HCT116 (cell line): ENCODE measurements at regions not wholly inside any gene's neighbourhood (a gene's known extent, or its start where the extent isn't known, plus 50 kb on each side); places are given as distances from the start of the nearest gene placed in this dataset.

ENCODE experiments used
- ATAC-seq: fragments of 200-7000 bp; cut with Tn5 transposase; 2 replicates; pipeline ENCODE4 v1.9.1; 2020; ENCODE audit warnings: mild to moderate bottlenecking, moderate library complexity
- BruUV-seq: library from RNA; stranded (reverse); fragments of 400-500 nt; replicated peaks from 2 replicates; lab custom pipeline; 2021; lab: Mats Ljungman, UMichigan
- CTCF ChIA-PET: fragments of 300-600 bp; sonication (Branson Sonifier 250); formaldehyde crosslinking; loops from one replicate; lab custom pipeline; 2021; ENCODE audit warnings: antibody characterized with exemption; lab: Charles Lee
- POLR2A ChIA-PET: fragments of 300-600, 350-600 bp; sonication (Branson Sonifier 250); formaldehyde crosslinking; loops from one replicate; lab custom pipeline; 2021; ENCODE audit warnings: antibody characterized with exemption; lab: Charles Lee
- RAD21 ChIA-PET, 2 experiments: fragments of 300-600 bp; sonication (Branson Sonifier 250); formaldehyde crosslinking; loops; one replicate each; lab custom pipeline; 2023; ENCODE audit warnings: low total read pairs in 2 of 2; ENCODE audit not compliant: uncharacterized antibody in 2 of 2, unreplicated experiment in 2 of 2, low non-redundant PET in 1 of 2; lab: Charles Lee
- DNase-seq: peaks from one replicate; pipeline ENCODE4 v3.0.0-alpha.2; 2010; ENCODE audit warnings: low read depth, low spot score
- H2AFZ ChIP-seq: fragments of 200-600 bp; shearing (Covaris generic), sonication (generic); 2 replicates; pipeline ENCODE4 v1.6.1; 2017; ENCODE audit warnings: low read depth, mixed run types, mixed read lengths, antibody characterized with exemption, low read length; ENCODE audit not compliant: poor library complexity, severe bottlenecking
- H3K27ac ChIP-seq: 2 replicates; pipeline ENCODE4 v1.5.1; 2012; ENCODE audit warnings: low read depth, low read length
- H3K27me3 ChIP-seq: fragments of 200-600 bp; sonication (generic); 2 replicates; pipeline ENCODE4 v1.6.1; 2016; ENCODE audit warnings: mixed run types, low read length, mixed read lengths; ENCODE audit not compliant: insufficient read depth
- H3K36me3 ChIP-seq, 2 experiments: fragments of 200-500 bp in 1 of 2; fragments of 200-600 bp in 1 of 2; sonication (Bioruptor generic) in 1 of 2; sonication (generic) in 1 of 2; 2 replicates each; pipeline versions ENCODE4 v1.5.1 to v1.6.1; 2014 to 2016; ENCODE audit warnings: low read length in 2 of 2, inconsistent platforms in 1 of 2, mixed read lengths in 1 of 2, mixed run types in 1 of 2; ENCODE audit not compliant: insufficient read depth in 2 of 2, control insufficient read depth in 1 of 2
- H3K4me1 ChIP-seq, 2 experiments: fragments of 200-600 bp in 1 of 2; sonication (generic) in 1 of 2; 2 replicates each; pipeline versions ENCODE4 v1.5.1 to v1.6.1; 2012 to 2017; ENCODE audit warnings: low read length in 2 of 2, inconsistent platforms in 1 of 2, mild to moderate bottlenecking in 1 of 2, mixed read lengths in 1 of 2, mixed run types in 1 of 2, moderate library complexity in 1 of 2; ENCODE audit not compliant: insufficient read depth in 2 of 2, control insufficient read depth in 1 of 2
- H3K4me2 ChIP-seq: fragments of 200-600 bp; sonication (generic); 2 replicates; pipeline ENCODE4 v1.6.1; 2017; ENCODE audit warnings: mixed run types, low read length, mixed read lengths
- H3K4me3 ChIP-seq, 2 experiments: fragments of 200-600 bp in 1 of 2; sonication (generic) in 1 of 2; replicated peaks in 1 of 2; 2 replicates each; pipeline ENCODE4 v1.5.1; 2011 to 2016; ENCODE audit warnings: low read length in 2 of 2, control low read depth in 1 of 2, low read depth in 1 of 2, mild to moderate bottlenecking in 1 of 2, mixed read lengths in 1 of 2, mixed run types in 1 of 2
- H3K79me2 ChIP-seq: fragments of 200-600 bp; sonication (generic); 2 replicates; pipeline ENCODE4 v1.6.1; 2017; ENCODE audit warnings: mild to moderate bottlenecking, mixed run types, low read length, moderate library complexity, mixed read lengths; ENCODE audit not compliant: insufficient read depth
- H3K9ac ChIP-seq: fragments of 200-600 bp; sonication (generic); 2 replicates; pipeline ENCODE4 v1.6.1; 2016; ENCODE audit warnings: low read length, mixed read lengths
- H3K9me2 ChIP-seq: fragments of 200-600 bp; sonication (generic), shearing (Covaris generic); 2 replicates; pipeline ENCODE4 v1.6.1; 2017; ENCODE audit warnings: mixed run types, mild to moderate bottlenecking, moderate library complexity; ENCODE audit not compliant: insufficient read depth
- H3K9me3 ChIP-seq, 2 experiments: fragments of 200-500 bp in 1 of 2; fragments of 200-600 bp in 1 of 2; sonication (Bioruptor generic) in 1 of 2; sonication (generic) in 1 of 2; 2 replicates each; pipeline ENCODE4 v1.6.1; 2014 to 2017; ENCODE audit warnings: low read length in 2 of 2, mixed read lengths in 2 of 2, inconsistent platforms in 1 of 2, low read depth in 1 of 2, mild to moderate bottlenecking in 1 of 2, mixed run types in 1 of 2, moderate library complexity in 1 of 2; ENCODE audit not compliant: control insufficient read depth in 1 of 2, insufficient read depth in 1 of 2
- H4K20me1 ChIP-seq: fragments of 200-600 bp; sonication (generic), shearing (Covaris generic); 2 replicates; pipeline ENCODE4 v1.6.1; 2017; ENCODE audit warnings: mixed run types, mild to moderate bottlenecking, moderate library complexity; ENCODE audit not compliant: insufficient read depth
- CBX3 ChIP-seq: IDR thresholded peaks from 2 replicates; pipeline ENCODE4 v1.6.1; 2012; ENCODE audit warnings: low read depth
- EGR1 ChIP-seq: IDR thresholded peaks from 2 replicates; pipeline ENCODE4 v1.6.1; 2012; ENCODE audit warnings: low read depth
- ELF1 ChIP-seq: IDR thresholded peaks from 2 replicates; pipeline ENCODE4 v1.6.1; 2012; ENCODE audit warnings: low read depth, borderline replicate concordance
- EZH2 ChIP-seq: fragments of 200-600 bp; sonication (generic); IDR thresholded peaks from 2 replicates; pipeline ENCODE4 v1.6.1; 2017; ENCODE audit warnings: antibody characterized with exemption, mixed run types
- JUND ChIP-seq: IDR thresholded peaks from 2 replicates; pipeline ENCODE4 v1.6.1; 2012
- POLR2A ChIP-seq: IDR thresholded peaks from 2 replicates; pipeline ENCODE4 v1.7.0; 2011; ENCODE audit warnings: borderline replicate concordance; ENCODE audit not compliant: insufficient read depth, insufficient read length; ENCODE audit errors: extremely low read depth
- POLR2AphosphoS5 ChIP-seq: IDR thresholded peaks from 2 replicates; pipeline ENCODE4 v1.6.1; 2011; ENCODE audit warnings: mild to moderate bottlenecking, low read depth, low read length, moderate library complexity
- SIN3A ChIP-seq: IDR thresholded peaks from 2 replicates; pipeline ENCODE4 v1.6.1; 2012; ENCODE audit warnings: low read depth
- SRF ChIP-seq: IDR thresholded peaks from 2 replicates; pipeline ENCODE4 v1.6.1; 2012; ENCODE audit warnings: low read depth
- TCF7L2 ChIP-seq: IDR thresholded peaks from 2 replicates; pipeline ENCODE4 v1.7.0; 2011; ENCODE audit warnings: borderline replicate concordance, inconsistent platforms; ENCODE audit not compliant: insufficient read depth, insufficient read length; ENCODE audit errors: extremely low read depth
- YY1 ChIP-seq: IDR thresholded peaks from 2 replicates; pipeline ENCODE4 v1.6.1; 2011; ENCODE audit warnings: low read length, low read depth, moderate library complexity, mild to moderate bottlenecking; ENCODE audit not compliant: insufficient replicate concordance; ENCODE audit errors: extremely low read depth
- ZFX ChIP-seq: fragments of 450-650 bp; IDR thresholded peaks from 2 replicates; pipeline ENCODE4 v1.6.1; 2017
- ZNF274 ChIP-seq: fragments of 200-500 bp; sonication (Bioruptor generic); IDR thresholded peaks from 2 replicates; pipeline ENCODE4 v1.6.1; 2014; ENCODE audit warnings: mild to moderate bottlenecking, low read depth, low read length, inconsistent platforms
- intact Hi-C: fragments of 100-400 bp; cut with micrococcal nuclease; formaldehyde crosslinking; loops from 2 replicates; pipeline ENCODE4 v1.10.0; 2022
- TF ChIP-seq, protein P1 (sequence below): IDR thresholded peaks from 2 replicates; pipeline ENCODE4 v1.6.1; 2011; ENCODE audit warnings: mild to moderate bottlenecking, low read length, moderate library complexity; ENCODE audit not compliant: insufficient replicate concordance; ENCODE audit errors: extremely low read depth
- TF ChIP-seq, protein P2 (sequence below): IDR thresholded peaks from 2 replicates; pipeline ENCODE4 v1.6.1; 2012
- TF ChIP-seq, protein P3 (sequence below): IDR thresholded peaks from 2 replicates; pipeline ENCODE4 v1.6.1; 2012; ENCODE audit warnings: low read depth

DNA sequence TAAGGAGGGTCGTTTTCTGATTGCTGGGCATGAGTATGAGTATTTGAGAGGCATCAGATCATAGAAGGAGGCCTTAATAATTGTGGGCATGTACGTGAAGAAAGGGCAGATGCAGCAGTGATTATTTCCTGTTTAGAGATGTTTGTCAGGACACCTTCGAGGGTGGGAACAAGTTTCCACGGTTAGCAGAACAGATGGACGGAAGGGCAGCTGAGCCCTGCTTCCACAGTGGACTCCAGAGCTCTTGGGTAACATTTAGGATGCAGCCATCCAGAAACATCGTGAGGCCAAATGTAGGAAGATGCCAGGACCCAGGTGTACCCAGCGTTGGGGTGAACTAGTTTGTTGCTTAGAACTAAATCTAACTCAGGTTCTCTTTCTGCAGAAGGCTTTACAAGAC, 231.3 kb upstream of the FAT1 start:
- ChIA-PET POLR2A (no interaction called here), RAD21 (no interaction called here)
- TF ChIP-seq, protein P1, sequence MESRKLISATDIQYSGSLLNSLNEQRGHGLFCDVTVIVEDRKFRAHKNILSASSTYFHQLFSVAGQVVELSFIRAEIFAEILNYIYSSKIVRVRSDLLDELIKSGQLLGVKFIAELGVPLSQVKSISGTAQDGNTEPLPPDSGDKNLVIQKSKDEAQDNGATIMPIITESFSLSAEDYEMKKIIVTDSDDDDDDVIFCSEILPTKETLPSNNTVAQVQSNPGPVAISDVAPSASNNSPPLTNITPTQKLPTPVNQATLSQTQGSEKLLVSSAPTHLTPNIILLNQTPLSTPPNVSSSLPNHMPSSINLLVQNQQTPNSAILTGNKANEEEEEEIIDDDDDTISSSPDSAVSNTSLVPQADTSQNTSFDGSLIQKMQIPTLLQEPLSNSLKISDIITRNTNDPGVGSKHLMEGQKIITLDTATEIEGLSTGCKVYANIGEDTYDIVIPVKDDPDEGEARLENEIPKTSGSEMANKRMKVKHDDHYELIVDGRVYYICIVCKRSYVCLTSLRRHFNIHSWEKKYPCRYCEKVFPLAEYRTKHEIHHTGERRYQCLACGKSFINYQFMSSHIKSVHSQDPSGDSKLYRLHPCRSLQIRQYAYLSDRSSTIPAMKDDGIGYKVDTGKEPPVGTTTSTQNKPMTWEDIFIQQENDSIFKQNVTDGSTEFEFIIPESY = no peak
- no peak for TF ChIP-seq EGR1

DNA sequence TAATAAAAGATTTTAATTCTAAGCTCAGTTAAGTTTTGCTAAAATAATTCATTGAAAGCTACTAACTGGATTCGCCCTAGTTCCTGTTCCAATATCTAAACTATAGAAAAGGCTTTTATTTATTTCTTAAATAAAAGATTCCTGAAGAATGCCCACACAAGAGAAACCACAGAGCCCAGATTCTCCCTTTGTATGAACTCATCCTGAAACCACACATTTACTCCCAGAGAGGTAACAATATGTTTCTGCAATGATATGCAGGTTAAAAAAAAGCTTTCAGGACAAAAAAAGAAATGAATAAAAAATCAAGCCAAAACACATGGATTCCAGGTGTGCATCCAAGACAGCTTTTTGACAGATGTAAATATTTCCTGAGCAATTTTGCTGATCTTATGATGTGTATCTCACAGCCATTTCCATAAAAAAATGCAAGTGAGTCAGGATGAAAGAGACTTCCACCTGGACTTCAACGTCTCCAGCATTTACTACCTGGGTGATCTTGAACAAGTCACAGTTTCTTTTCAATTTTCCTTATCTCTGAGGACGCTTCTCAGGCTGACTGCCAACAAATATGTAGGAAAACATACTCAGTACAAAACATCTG, 234.4 kb upstream of the FAT1 start:
- no peaks in the 10 kb centered on the region for H3K27me3 ChIP-seq
- intact Hi-C loops = no loop called here
- H3K36me3 ChIP-seq = no peaks in the 10 kb centered on the region
- ATAC-seq (no peak), DNase-seq (no peak)
- POLR2A ChIA-PET = no interaction called here
- no TSS peak for BruUV-seq
- H4K20me1 ChIP-seq = no peaks in the 10 kb centered on the region
- no peak overlapping the region for H2AFZ ChIP-seq
- H3K27ac ChIP-seq = no peak overlapping the region
- no peak overlapping the region for H3K9ac ChIP-seq
- H3K4me1 ChIP-seq = peaks cover 0 to 10% of the 10 kb centered on the region in 2 experiments; a peak in 1 of 4 replicates
- no peaks in the 10 kb centered on the region for H3K79me2 ChIP-seq
- no peak overlapping the region for H3K4me2 ChIP-seq
- RAD21 ChIA-PET = no interaction called here
- no peak overlapping the region for H3K4me3 ChIP-seq
- no peaks in the 10 kb centered on the region for H3K9me2 ChIP-seq
- H3K9me3 ChIP-seq = no peaks in the 10 kb centered on the region
- CTCF ChIA-PET = no interaction called here
- no peak for TF ChIP-seq ELF1
- no peak for TF ChIP-seq SRF
- TF ChIP-seq EGR1 = no peak
- TF ChIP-seq ZFX = no peak
- TF ChIP-seq TCF7L2 = no peak
- TF ChIP-seq EZH2 = no peak
- TF ChIP-seq SIN3A = no peak
- no peak for TF ChIP-seq CBX3
- TF ChIP-seq, protein P2, sequence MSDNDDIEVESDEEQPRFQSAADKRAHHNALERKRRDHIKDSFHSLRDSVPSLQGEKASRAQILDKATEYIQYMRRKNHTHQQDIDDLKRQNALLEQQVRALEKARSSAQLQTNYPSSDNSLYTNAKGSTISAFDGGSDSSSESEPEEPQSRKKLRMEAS = no peak
- TF ChIP-seq ZNF274 = no peak
- no peak for TF ChIP-seq YY1
- no peak for TF ChIP-seq POLR2A
- TF ChIP-seq, protein P3, sequence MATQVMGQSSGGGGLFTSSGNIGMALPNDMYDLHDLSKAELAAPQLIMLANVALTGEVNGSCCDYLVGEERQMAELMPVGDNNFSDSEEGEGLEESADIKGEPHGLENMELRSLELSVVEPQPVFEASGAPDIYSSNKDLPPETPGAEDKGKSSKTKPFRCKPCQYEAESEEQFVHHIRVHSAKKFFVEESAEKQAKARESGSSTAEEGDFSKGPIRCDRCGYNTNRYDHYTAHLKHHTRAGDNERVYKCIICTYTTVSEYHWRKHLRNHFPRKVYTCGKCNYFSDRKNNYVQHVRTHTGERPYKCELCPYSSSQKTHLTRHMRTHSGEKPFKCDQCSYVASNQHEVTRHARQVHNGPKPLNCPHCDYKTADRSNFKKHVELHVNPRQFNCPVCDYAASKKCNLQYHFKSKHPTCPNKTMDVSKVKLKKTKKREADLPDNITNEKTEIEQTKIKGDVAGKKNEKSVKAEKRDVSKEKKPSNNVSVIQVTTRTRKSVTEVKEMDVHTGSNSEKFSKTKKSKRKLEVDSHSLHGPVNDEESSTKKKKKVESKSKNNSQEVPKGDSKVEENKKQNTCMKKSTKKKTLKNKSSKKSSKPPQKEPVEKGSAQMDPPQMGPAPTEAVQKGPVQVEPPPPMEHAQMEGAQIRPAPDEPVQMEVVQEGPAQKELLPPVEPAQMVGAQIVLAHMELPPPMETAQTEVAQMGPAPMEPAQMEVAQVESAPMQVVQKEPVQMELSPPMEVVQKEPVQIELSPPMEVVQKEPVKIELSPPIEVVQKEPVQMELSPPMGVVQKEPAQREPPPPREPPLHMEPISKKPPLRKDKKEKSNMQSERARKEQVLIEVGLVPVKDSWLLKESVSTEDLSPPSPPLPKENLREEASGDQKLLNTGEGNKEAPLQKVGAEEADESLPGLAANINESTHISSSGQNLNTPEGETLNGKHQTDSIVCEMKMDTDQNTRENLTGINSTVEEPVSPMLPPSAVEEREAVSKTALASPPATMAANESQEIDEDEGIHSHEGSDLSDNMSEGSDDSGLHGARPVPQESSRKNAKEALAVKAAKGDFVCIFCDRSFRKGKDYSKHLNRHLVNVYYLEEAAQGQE = no peak
- no peak for TF ChIP-seq JUND
- TF ChIP-seq POLR2AphosphoS5 = no peak

More for the DNA sequence above, 231.3 kb upstream of the FAT1 start:
- DNase-seq (no peak), ATAC-seq (no peak)
- Histone ChIP-seq H3K4me1 (peaks cover 0 to 10% of the 10 kb centered on the region in 2 experiments; a peak in 1 of 4 replicates), H3K4me2 (no peak overlapping the region), H3K27ac (no peak overlapping the region), H3K9me3 (no peaks in the 10 kb centered on the region), H3K27me3 (no peaks in the 10 kb centered on the region), H2AFZ (no peak overlapping the region), H3K79me2 (no peaks in the 10 kb centered on the region), H3K4me3 (no peak overlapping the region), H3K9ac (no peak overlapping the region), H3K9me2 (no peaks in the 10 kb centered on the region), H4K20me1 (no peaks in the 10 kb centered on the region), H3K36me3 (no peaks in the 10 kb centered on the region)
- BruUV-seq = no TSS peak
- intact Hi-C loops = no loop called here
- CTCF ChIA-PET = no interaction called here
